ENCODE measurements at regions not wholly inside any gene's neighbourhood (a gene's known extent, or its start where the extent isn't known, plus 50 kb on each side); places are given as distances from the start of the nearest gene placed in this dataset.

DNA sequence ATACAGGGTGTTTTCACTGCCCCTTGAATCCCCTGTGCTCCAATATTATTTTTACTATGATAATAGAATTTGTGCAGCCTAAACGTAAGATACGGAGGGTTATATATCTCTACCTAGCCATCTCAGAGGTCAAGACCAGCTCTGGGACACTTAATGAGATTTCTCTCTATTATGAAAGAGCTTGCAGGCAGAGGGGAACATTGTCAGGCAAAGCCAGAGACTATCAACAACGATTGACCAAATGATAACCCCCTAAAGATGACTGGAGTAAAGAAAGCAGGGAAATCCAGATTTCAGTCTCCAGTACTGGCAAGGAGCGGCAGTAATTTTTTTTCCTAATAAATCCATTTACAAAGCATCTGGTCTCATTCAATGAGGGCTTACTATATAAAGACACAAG, 59.8 kb upstream of the LPAR1 start:
- TF ChIP-seq, protein P1, sequence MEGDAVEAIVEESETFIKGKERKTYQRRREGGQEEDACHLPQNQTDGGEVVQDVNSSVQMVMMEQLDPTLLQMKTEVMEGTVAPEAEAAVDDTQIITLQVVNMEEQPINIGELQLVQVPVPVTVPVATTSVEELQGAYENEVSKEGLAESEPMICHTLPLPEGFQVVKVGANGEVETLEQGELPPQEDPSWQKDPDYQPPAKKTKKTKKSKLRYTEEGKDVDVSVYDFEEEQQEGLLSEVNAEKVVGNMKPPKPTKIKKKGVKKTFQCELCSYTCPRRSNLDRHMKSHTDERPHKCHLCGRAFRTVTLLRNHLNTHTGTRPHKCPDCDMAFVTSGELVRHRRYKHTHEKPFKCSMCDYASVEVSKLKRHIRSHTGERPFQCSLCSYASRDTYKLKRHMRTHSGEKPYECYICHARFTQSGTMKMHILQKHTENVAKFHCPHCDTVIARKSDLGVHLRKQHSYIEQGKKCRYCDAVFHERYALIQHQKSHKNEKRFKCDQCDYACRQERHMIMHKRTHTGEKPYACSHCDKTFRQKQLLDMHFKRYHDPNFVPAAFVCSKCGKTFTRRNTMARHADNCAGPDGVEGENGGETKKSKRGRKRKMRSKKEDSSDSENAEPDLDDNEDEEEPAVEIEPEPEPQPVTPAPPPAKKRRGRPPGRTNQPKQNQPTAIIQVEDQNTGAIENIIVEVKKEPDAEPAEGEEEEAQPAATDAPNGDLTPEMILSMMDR (optimal IDR thresholded peaks at IDR 0.05 in 1 of 3, IDR thresholded peaks at IDR 0.05 in 1 of 3, conservative IDR thresholded peaks at IDR 0.05 in 1 of 3; ENCODE audit: extremely low read depth in 1 of 3, insufficient read depth in 2 of 3, low read length in 3 of 3), result no peak
- TF ChIP-seq EZH2 (IDR thresholded peaks at IDR 0.05; ENCODE audit: low read length), result no peak

Data from keratinocyte (primary cell).